ENCODE measurements at regions not wholly inside any gene's neighbourhood (a gene's known extent, or its start where the extent isn't known, plus 50 kb on each side); places are given as distances from the start of the nearest gene placed in this dataset.

DNA sequence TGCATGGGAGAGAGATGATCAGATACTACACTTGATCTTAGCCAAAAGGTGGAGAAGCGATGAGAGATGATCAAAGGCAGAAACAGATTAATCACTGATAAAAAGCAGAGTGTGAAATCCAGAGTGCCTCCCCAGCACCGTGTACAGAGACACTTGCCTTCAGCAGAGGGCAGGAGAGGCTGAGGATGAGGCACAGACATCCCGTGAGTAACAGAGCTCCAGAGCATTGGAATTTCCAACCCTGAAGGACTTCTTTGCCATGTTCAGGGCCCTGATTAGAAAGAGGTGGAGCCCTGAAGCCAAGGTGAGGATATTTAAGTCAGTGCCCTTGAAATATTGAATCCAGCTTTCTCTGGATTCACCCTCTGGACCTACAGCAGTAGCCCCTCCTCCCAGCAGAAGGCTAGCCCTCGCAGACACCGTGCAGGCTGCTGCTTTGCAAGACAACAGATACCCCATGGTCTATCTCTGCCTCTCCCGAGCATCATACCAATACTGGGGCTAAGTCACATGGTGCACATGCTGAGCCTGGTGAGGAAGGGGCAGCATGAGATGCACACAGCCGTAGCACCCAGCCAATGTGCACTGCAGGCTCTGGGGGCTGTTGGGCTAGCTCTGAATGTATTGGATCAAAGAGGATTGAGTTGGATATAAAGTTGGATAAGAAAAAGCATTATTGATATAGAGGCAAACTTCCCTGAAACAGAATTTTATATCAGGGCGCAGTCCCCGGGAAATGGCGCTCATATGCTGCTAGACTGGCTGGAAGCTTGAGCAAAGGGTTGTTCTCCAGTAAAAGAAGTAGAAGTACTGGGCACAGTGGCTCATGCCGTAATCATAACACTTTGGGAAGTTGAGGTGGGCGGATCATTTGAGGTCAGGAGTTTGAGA is 200.3 kb upstream of the B3GAT1 start:
- TF ChIP-seq, protein P1, sequence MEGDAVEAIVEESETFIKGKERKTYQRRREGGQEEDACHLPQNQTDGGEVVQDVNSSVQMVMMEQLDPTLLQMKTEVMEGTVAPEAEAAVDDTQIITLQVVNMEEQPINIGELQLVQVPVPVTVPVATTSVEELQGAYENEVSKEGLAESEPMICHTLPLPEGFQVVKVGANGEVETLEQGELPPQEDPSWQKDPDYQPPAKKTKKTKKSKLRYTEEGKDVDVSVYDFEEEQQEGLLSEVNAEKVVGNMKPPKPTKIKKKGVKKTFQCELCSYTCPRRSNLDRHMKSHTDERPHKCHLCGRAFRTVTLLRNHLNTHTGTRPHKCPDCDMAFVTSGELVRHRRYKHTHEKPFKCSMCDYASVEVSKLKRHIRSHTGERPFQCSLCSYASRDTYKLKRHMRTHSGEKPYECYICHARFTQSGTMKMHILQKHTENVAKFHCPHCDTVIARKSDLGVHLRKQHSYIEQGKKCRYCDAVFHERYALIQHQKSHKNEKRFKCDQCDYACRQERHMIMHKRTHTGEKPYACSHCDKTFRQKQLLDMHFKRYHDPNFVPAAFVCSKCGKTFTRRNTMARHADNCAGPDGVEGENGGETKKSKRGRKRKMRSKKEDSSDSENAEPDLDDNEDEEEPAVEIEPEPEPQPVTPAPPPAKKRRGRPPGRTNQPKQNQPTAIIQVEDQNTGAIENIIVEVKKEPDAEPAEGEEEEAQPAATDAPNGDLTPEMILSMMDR (IDR thresholded peaks at IDR 0.05), result no peak
- TF ChIP-seq POLR2A (IDR thresholded peaks at IDR 0.05), result no peak
